Urothelium cell line (cell line): ENCODE measurements at regions not wholly inside any gene's neighbourhood (a gene's known extent, or its start where the extent isn't known, plus 50 kb on each side); places are given as distances from the start of the nearest gene placed in this dataset.
"Not testable (repeated sequence)": the region's sequence is repeated elsewhere in the genome, so short reads cannot be mapped to it uniquely, and the experiment has no call there.

ENCODE experiments used
- DNase-seq: peaks from one replicate; pipeline ENCODE4 v3.0.0; 2011; ENCODE audit warnings: low spot score, mixed read lengths
- FAIRE-seq: peaks from 2 replicates; lab custom pipeline; 2011; peaks lifted over from hg19 to GRCh38; lab: Jason Lieb, UNC

DNA sequence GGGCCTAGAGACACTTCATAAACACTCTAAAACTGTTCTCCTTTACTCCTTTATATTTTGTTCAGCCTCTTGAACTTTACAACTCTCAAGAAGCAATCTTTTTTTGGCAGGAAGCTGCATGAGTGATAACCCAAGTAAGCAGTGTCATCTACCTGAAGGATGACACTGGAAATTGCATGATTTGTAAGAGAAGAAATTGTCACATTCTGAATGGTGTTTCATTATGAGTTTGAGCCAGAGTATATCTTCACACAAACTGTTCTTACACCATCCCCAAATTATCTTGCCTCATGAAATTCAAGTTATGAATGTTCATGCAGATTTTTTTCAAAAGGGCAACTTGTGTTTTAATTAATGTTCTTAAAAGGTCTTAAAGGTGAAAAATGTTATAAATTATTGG lies 799.3 kb downstream of the TBC1D32 start:
- FAIRE-seq (no peak), DNase-seq (no peak)

DNA sequence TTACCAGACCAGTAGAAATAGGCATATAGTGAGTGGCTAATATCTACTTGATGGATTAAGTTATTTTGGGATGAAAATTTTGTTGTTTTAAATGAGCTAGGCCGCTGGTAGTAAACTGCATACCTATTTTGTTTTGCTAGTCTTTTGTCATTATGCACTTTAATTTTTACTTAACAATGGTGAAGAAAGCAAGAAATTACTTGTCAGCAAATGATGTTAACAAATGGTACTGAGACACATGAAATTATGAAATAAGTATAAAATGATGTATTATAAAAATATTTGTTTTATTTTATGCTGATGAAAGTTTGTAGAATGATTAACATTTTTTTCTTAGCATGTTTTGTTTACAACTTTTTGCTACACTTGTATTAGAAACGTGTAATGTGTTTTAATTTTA lies 807.7 kb downstream of the TBC1D32 start:
- FAIRE-seq (no peak), DNase-seq (no peak)

DNA sequence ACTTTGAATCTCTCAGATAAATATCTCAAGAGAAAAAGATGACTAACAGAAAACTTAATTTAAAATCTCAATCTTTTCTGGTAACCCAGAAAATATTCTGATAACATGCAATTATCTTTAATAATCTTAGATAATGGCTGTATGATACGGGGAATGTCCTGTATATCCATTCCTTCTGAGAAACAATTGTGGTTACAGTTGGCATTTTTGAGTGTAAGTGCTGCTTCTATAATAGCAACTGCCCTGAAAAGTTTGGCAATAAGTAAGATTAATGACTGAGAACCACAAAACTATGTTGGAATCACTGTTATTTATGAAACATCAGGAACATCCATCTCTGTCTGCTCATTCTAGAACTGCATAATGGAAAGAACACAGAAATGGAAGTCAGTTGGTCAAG lies 819.7 kb downstream of the TBC1D32 start:
- FAIRE-seq (no peak), DNase-seq (no peak)

DNA sequence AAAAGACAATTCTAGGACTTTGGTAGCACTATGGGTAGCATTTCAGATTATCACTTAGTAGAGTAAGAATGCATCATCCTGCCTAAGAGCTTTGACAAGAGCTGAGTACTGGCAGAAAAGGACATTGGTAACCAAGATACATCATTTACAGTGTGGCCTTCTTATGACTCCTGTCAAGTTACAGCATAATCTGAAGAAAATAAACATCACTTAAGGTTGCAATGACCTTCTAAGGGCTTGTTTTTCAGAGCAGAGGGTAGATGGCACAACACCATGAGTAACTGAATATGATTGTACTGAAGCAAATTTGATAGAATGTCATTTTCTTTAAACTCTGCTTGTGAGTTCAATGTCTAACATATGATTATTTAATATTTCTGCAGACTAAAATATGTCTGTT lies 822.6 kb downstream of the TBC1D32 start:
- FAIRE-seq (no peak), DNase-seq (no peak)

DNA sequence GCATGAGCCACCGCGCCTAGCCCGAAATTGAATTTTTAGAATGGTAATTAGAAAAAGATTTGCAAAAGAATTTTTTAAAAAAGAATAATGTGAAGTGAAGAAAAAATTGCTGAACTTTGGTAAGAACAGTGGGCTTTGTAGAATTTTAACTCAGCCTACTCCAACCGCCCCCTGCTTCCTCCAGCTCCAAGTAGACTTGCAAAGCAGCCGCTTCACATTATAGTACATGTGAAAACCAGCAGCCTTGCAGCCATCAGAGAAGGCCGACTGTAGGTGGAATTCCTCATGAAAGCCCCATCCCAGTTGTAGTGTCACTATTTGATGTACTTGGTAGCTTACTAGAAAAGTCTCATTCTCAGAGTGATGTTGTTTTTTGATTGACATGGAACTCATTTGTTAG lies 835.6 kb downstream of the TBC1D32 start:
- no peak for DNase-seq
- no peak for FAIRE-seq

DNA sequence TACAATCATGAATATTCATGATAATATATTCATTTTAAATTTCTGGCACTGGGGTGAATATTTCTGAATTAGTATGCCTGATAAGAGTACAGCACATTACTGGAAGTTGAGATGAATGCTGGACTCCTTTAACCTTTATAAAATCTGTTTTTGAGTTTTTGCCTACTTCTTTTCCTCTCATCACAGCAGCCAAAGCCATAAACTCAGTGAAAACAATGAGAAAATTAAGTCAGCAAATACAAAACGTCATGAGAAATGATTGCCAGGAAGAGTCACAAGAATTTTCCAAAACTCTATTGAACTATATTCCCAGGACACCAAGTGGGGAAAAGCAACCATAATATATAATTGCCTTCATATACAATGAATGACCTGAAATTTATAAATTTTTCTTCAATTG lies 837.6 kb downstream of the TBC1D32 start:
- no peak for FAIRE-seq
- no peak for DNase-seq

DNA sequence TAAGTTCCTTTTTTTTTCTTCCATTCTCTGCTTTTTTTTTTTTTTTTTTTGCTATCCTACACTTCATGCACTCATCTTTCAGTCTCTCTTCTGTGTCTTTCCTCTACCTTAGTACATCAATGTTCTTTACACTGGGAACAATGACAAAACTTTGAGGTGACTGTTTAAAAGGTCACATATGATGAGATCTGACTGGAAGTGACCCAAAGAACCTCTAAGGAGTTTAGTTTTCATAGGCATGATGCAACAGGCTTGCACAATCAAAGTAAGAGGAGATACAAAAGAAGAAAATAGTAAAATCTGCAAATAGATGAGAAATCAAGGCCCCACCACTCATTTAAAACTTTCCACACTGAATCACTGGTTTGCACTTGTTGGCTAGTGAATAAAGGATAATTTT lies 840.8 kb downstream of the TBC1D32 start:
- no peak for FAIRE-seq
- DNase-seq, result no peak

DNA sequence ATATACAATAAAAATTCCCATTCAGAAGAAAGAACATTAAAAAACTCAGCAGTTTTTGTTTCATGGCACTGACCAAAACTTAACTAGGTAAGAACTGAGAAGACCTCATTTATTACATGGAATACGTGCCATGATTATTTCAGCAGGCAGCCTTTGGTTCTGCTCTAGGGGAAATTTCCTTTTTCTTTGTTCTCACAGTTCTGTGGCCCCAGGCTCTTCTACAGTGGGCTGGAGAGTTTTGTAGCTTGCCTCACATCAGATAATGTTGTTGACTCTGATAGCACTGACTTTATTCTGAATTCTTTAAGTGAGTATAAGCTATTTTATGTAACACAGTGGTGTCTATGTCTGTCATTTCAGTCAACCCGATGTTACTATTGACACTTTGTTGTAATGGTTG lies 844.3 kb downstream of the TBC1D32 start:
- FAIRE-seq, result no peak
- no peak for DNase-seq

DNA sequence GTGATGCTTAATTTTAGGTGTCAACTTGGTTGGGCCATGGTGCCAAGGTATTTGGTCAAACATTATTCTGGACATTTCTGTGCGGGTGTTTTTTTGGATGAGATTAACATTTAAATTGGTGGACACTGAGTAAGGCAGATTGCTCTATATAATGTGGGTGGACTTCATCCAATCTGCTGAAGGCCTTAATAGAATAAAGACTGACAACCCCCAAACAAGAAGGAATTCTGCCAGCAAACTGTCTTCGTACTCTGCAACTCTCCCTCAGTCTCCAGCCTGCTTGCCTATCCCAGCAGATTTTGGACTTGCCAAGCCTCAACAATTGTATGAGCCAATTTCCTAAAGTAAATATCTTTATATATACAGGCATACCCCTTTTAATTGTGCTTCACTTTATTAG lies 850.1 kb downstream of the TBC1D32 start:
- DNase-seq, result no peak
- no peak for FAIRE-seq

DNA sequence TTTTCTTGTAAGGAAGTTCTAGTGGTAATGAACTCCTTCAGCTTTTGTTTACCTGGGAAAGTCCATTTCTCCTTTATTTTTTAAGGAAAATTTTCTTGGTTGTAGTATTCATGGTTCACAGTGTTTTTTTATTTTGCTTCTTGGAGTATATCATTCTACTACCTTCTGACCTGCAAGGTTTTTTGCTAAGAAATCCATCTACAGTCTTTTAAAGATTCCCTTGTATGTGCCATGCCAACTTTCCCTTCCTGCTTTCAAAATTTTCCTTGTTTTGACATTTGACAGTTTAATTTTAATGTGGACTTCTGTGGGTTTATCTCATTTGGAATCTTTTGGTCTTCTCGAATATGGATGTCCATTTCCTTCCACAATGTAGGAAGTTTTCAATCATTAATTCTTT lies 855.6 kb downstream of the TBC1D32 start:
- FAIRE-seq (no peak), DNase-seq (no peak)

DNA sequence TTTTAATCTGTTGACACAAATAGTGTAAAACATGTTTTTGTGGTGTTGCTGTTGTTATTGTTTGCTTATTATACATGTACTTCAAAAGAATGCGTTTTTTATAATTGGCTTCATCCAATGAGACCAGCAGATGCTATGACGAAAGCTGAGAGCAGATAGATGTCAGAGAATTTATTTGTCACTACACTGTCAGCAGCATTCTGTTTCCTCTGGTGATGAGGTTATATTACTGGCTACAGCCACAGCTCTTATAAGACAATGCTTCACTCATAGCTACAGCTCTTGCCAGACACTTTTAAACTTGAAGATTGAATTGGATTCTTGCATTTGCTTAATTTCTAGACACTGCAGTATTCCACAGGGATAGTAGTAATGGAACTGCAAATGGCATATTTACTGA lies 860.5 kb downstream of the TBC1D32 start:
- FAIRE-seq (no peak), DNase-seq (no peak)

DNA sequence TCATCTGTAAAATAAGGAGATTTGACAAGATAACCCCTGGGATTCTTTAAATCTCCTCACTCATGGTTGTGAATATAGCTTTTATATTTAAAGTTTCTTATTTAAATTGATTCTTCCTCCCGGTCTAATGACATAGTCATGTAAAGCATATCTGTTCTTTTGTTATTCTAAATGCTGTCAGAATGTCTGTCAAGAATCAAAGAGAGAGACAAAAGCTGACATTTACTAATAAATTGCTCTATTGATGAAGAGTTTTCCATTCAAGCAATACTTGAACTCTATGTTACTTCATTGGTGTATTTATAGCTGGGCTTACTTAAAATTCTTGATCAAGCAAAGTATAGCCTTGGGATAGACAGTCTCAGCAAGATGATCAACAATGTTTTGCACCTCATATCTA lies 865.8 kb downstream of the TBC1D32 start:
- FAIRE-seq (no peak), DNase-seq (no peak)

DNA sequence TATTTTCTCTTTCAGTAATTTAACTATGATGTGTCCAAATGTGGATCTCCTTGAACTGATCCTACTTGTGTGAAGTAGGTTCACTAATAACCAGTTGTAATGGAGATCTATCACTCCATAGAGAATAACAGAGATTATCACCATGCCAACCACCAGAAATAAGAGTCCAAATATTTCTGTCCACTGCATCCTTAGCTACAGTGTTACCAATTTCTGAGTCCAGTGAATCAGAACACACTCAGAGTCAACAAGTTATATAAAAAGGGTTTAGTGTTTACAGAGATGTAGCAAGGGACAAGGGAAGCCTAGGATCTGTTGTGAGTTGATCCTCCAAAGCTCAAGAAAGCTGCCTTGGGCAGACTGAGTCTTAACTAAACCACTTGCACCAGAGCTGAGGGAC lies 882.8 kb downstream of the TBC1D32 start:
- no peak for FAIRE-seq

DNA sequence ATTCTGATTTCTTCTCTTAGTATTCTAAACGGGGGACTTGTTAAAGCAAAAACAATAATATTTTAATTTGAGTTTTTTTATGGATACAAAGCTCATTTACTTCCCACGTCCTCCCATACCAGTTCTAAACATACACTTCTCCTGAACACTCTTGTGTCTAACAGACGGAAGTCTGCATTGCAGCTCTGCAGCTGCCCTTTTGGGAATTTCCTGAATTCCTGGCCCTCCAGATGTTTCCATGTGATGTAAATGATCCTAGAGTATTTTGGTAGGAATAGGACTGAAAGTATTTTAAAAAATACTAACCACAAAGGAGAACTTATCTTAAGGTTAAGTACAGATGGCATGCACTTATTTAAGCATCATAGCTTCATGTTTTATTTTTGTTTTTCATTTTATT lies 886.7 kb downstream of the TBC1D32 start:
- no peak for FAIRE-seq
- no peak for DNase-seq

More for the DNA sequence above, 882.8 kb downstream of the TBC1D32 start:
- DNase-seq, result no peak

DNA sequence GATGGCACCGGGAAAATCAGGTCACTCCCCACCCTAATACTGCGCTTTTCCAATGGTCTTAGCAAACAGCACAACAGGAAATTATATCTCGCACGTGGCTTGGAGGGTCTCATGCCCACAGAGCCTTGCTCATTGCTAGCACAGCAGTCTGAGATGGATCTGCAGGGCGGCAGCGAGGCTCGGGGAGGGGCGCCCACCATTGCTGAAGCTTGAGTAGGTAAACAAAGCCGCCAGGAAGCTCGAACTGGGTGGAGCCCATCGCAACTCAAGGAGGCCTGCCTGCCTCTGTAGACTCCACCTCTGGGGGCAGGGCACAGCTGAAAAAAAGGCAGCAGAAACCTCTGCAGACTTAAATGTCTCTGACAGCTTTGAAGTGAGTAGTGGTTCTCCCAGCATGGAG lies 901.4 kb downstream of the TBC1D32 start:
- DNase-seq, FAIRE-seq: not testable (repeated sequence)

DNA sequence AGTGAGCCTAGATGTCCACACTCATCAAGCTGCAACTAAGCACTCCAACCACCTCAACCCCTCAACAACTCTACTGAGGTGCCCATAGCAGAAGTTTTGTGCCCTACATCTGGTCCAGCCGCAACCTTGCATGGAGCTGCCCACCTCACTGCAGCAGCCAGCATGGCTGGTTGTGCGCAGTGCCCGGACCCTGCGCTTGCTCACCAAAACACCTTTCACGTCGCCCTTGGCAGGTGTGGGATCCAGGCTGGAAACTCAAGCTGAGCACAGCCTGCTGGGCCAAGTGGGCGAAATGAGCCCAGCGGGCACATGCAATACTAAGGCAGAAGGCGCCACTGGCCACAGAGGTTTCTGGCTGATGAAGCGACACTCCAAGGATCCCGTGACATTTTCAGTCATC lies 902.4 kb downstream of the TBC1D32 start:
- FAIRE-seq (no peak), DNase-seq (no peak)

DNA sequence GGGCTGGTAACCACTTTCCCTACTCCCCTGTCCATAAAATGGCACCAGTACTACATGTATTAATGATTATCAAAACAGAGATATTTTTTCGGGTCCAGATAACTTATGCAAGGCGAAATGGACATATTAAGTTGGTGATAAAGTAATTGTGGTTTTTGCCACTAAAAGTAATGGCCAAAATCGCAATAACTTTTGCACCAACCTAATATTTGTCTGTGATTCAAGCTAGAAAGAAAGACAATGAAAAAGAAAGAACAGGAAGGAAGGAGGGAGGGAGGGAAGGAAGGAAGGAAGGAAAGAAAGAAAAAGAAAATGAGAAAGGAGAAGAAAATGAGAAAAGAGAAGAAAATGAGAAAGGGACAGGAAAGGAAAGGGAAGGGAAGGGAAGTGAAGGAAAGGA lies 922.9 kb downstream of the TBC1D32 start:
- DNase-seq (no peak), FAIRE-seq (no peak)

DNA sequence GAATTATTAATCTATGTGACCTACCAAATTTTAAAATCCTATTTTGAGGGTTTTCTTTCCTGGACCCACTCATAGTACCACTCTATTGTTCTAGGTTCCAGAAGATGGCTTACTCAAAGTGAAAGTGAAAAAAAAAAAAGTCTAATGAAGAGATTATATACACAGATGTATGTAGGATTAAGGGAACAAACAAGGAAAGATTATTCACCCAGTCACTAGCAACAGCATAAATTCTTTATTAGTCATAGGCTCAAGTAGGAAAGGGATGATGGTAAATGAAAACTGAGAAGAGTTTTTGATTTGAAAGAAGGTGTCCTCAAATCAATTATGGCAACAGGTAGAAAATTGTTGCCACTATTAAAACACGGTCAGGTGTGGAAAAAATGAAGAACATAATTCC lies 923.7 kb downstream of the TBC1D32 start:
- DNase-seq (no peak), FAIRE-seq (no peak)

DNA sequence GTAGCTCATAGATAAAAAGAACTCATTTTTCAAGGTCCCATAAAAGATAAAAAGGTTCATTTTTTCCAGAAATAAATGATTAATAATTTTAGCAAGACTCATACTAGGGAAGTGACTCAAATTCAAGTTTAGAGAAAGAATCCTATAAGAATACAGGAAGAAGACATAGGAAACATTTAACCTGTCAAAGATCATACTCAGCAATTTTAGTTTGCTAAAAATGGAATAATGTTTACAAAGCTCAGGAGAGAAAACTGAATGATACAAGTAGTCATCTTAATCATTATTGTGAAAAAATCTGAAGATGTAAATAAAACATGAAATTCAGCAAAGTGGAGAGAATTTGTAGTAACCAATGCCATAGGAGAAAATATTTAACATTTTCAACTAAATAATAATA lies 926.6 kb downstream of the TBC1D32 start:
- no peak for FAIRE-seq
- DNase-seq, result no peak

DNA sequence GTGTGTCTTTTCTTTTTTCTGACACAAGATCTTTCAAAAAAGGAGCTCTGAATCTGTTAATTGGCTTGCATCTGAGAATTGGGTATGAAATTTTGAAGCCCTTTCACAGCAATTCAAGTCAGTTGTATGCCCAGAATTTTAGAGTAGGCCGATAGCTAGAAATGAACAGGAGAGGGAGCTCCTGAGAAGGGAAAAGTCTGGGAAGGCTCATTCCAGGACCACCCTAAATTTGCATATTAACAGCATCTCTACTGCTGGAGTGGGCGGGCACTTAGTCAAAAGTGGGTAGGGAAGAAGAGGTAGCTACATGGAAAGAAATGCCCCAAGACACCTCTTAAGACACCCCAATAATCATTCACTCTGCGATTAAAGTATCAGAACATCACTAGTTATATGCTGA lies 928.3 kb downstream of the TBC1D32 start:
- FAIRE-seq (no peak), DNase-seq (peak; percentile 3)

DNA sequence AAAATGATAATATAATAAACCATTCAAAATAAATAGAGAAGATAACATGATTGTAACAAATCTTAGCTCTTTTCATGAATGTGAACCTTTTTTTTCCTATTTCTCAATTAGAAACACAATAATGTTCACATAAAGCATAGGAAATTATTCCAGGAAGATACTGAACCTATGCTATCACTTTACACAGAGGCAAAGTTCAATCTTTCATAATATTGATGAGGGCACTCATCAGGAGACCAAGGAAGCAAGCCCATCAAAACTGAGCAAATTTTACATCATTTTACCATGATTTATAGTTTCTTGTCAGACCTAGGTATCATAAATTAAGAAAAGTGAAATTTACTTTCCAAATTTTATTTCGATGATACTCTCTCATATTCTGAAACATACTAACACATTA lies 938.5 kb downstream of the TBC1D32 start:
- FAIRE-seq, result no peak

DNA sequence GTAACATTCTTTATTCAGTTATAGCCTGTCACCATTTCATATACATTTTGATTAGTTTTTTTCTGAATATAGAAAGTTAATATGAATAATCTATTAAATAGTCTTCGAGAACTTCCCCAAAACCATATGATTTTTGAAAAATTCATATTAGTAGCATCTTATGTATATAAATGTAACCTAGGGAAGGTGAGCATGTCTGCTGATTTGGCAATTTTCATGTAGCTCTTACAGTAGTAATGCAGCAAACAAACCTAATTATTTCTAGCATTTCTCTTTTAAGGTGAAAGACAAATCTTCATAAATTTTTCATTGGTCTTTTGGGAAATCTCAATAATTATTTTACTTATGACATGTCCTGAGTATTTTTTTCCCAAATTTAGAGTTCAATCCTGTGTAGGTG lies 939.0 kb downstream of the TBC1D32 start:
- no peak for FAIRE-seq
- DNase-seq, result no peak

More for the DNA sequence above, 938.5 kb downstream of the TBC1D32 start:
- DNase-seq, result no peak

DNA sequence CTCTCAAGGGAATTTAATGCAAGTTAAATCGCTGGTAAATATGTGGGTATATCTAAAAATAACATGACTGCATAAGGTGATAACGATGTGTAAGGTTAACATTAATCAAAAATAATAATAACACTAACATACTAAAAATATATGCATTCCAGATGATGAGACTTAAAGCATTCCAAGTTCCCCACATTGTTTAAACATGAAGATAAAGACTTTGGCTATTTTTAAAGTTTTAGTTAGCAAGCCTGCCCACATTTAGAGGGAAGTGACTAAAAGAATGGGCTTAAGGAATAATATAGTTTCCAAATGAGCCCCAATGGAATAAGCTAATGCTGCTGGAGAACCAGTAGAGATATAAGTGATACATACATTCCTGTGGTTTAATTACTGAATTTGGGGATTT lies 941.3 kb downstream of the TBC1D32 start:
- DNase-seq, result no peak

DNA sequence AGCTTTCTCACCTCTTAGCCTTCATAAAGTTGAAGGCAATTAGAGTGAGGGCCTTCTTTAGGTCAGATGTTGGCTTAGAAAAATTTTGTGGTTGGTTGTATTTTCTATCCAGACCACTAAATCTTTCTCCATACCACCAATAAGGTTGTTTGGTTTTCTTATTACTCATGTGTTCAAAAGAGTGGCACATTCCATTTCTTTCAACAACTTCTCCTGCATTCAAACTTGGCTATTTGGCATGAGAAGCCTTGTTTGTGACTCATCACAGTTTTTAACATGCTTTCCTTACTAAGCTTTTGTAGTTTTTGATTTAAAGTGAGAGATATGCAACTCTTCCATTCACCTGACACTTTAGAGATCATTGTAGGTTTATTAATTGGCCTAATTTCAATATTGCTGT lies 949.6 kb downstream of the TBC1D32 start:
- FAIRE-seq (no peak), DNase-seq (no peak)

More for the DNA sequence above, 941.3 kb downstream of the TBC1D32 start:
- no peak for FAIRE-seq
